ENCODE measurements at regions not wholly inside any gene's neighbourhood (a gene's known extent, or its start where the extent isn't known, plus 50 kb on each side); places are given as distances from the start of the nearest gene placed in this dataset.
"Not testable (repeated sequence)": the region's sequence is repeated elsewhere in the genome, so short reads cannot be mapped to it uniquely, and the experiment has no call there.

DNA sequence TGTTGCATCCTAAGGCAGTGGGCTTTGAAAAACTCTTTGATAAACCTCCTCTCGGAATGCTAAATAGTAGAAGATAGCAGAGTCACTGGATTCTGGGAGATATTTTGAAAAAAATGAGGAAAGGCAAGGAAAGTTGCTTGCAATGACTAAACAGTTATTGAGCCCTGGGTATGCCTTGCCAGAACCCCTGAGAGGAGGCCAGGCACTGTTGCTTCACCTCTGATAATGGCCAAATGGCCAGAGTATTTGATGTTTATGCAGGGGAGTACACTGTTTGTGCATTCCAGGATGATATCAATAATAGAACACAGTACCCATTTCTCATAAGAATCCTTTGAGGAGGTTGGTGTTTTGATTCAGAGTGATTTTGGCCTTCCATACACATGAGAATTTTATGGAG, 935.1 kb upstream of the WWC1 start:
- Mint-ChIP-seq H3K27ac (no peak overlapping the region), H3K36me3 (no peaks in the 10 kb centered on the region), H3K4me3 (no peak overlapping the region), H3K9me3 (no peaks in the 10 kb centered on the region), H3K4me1 (no peaks in the 10 kb centered on the region), H3K27me3 (no peaks in the 10 kb centered on the region)
- DNase-seq = no peak

GRCh38 chr5:167358868-167359492, 932.5 kb upstream of the WWC1 start:
- peaks cover 3% of the 10 kb centered on the region for H3K9me3 Mint-ChIP-seq
- H3K4me1 Mint-ChIP-seq = no peaks in the 10 kb centered on the region
- H3K36me3 Mint-ChIP-seq = no peaks in the 10 kb centered on the region
- DNase-seq = no peak
- H3K4me3 Mint-ChIP-seq = no peak overlapping the region
- no peak overlapping the region for H3K27ac Mint-ChIP-seq
- H3K27me3 Mint-ChIP-seq = no peaks in the 10 kb centered on the region

DNA sequence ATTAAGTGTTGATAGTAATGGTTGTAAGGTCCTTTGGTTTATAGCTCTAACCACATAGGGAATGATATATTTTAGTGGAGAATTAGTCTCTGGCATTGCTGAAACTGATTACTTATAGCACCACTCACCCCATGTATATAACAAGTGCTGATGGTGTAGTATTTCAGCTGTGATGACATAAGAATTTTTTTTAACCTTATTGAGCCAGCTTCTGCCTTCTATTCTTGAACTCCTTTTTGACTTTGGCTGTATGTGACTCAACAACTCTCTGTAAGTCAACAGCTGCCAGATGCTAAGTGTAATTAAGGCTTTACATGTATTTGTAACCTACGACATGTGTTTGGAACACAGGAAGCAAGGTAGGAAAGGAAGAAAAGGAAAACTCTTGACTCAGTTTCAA, 929.6 kb upstream of the WWC1 start:
- H3K36me3 Mint-ChIP-seq = no peaks in the 10 kb centered on the region
- peaks cover 6% of the 10 kb centered on the region for H3K9me3 Mint-ChIP-seq
- no peaks in the 10 kb centered on the region for H3K27me3 Mint-ChIP-seq

DNA sequence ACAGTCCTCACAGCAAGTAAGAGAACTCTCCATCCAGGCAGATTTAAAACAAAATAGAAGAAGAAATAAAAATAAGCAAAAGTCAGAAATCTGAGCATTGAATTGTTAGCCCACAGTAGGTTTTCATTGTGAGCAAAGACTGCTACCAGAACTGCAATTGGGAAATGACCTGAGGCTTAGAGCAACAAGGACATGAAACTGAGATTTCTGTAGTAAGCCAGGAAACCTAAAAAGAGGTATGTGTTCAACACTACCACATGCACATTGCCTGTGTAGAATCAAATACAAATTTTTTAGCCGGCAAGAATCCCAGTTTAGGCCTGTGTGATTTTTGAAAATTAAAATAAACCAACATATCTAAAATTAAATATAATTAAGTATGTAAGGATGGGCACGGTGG, 928.4 kb upstream of the WWC1 start:
- no peaks in the 10 kb centered on the region for H3K4me1 Mint-ChIP-seq
- peaks cover 6% of the 10 kb centered on the region for H3K9me3 Mint-ChIP-seq
- no peaks in the 10 kb centered on the region for H3K36me3 Mint-ChIP-seq
- H3K4me3 Mint-ChIP-seq = no peak overlapping the region
- DNase-seq = no peak
- no peak overlapping the region for H3K27ac Mint-ChIP-seq
- no peaks in the 10 kb centered on the region for H3K27me3 Mint-ChIP-seq

More for the DNA sequence above, 929.6 kb upstream of the WWC1 start:
- DNase-seq = no peak
- no peak overlapping the region for H3K4me3 Mint-ChIP-seq
- no peaks in the 10 kb centered on the region for H3K4me1 Mint-ChIP-seq
- no peak overlapping the region for H3K27ac Mint-ChIP-seq

- Mint-ChIP-seq H3K4me3 (no peak overlapping the region), H3K27ac (no peak overlapping the region), H3K27me3 (no peaks in the 10 kb centered on the region), H3K36me3 (no peaks in the 10 kb centered on the region), H3K9me3 (peaks cover 2% of the 10 kb centered on the region), H3K4me1 (no peaks in the 10 kb centered on the region)
- no peak for DNase-seq
Measured at GRCh38 chr5:167375125-167375524, 916.3 kb upstream of the WWC1 start.

DNA sequence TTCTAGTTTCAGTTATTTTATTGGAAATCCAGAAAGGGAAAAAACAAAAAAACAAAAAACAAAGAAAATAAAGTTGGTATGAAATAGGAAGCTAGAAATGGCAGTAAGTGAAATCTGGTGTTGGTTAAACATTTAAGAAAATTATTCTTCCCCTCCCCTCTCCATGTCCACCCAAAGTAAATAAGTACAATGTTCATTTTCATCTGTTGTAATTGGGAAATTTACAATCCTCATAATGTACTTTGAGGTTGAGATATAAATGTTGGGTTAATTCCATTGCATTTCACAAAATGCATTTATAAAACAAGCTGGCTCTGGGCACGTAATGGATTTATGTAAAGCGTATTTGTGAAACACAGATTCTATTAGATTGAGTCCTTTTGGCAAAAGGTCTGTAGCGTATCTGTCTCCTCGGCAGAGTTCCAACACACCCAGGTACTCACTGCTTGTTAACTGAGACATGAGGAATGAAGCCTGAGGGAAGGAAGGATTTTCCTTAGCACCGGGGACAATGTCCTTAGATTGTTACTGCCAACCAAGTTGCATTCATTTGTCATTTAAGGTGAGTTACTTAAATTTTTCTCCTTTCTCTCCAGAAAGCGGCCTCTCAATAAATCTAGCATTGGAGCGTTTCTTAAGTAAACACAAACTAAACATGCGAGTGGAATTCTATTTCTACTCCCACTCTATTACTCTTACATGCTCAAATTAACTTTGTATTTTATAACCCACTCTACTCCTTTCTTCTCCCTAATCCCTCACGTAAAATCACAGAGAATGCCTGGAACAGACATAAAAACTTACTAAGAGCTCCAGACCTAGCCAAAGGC, 912.3 kb upstream of the WWC1 start:
- DNase-seq = no peak
- Mint-ChIP-seq H3K4me1 (no peaks in the 10 kb centered on the region), H3K27me3 (no peaks in the 10 kb centered on the region), H3K4me3 (no peak overlapping the region), H3K9me3 (peaks cover 2% of the 10 kb centered on the region), H3K27ac (no peak overlapping the region), H3K36me3 (no peaks in the 10 kb centered on the region)

DNA sequence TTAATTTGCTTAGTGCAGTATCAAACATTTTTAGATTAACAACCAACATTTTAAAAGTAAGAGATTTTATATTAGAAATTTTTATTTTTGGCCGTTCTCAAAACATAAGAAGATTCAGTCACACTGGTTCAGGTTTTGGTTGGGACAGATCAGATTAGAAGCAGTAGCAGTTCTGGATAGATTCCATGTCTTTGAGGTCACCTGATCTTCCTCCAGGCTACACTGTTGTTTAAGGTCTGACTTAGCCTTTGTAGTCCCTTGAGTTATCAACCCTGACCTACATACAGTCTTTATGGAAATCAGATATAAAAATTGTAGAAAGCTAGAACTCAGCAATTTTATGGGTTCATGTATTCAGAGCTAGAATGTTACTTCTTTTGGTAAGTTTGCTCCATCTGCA, 910.0 kb upstream of the WWC1 start:
- DNase-seq = no peak
- no peaks in the 10 kb centered on the region for H3K36me3 Mint-ChIP-seq
- H3K9me3 Mint-ChIP-seq = no peaks in the 10 kb centered on the region
- no peaks in the 10 kb centered on the region for H3K27me3 Mint-ChIP-seq
- H3K27ac Mint-ChIP-seq = no peak overlapping the region
- no peak overlapping the region for H3K4me3 Mint-ChIP-seq
- no peaks in the 10 kb centered on the region for H3K4me1 Mint-ChIP-seq

DNA sequence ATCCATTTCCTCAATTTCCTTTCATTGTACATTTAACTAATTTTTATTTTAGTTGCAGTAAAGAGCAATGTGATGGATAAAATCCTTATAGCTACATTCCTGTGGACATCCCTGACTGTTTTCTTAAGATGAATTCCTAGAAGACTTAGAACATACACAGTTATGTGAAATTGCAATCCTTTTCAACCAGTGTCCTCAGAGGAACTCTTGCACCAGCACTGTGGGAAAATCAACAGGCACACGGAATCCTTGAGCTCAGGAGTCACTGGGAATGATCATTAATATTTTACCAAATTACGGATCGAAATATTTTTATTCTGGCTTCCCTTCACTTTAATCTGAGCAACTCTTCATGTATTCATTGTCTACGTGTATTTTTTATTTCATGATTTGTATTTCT, 901.9 kb upstream of the WWC1 start:
- H3K27ac Mint-ChIP-seq = no peak overlapping the region
- H3K9me3 Mint-ChIP-seq = peaks cover 5% of the 10 kb centered on the region
- H3K4me1 Mint-ChIP-seq = no peaks in the 10 kb centered on the region
- H3K36me3 Mint-ChIP-seq = no peaks in the 10 kb centered on the region
- H3K4me3 Mint-ChIP-seq = no peak overlapping the region
- DNase-seq = no peak
- H3K27me3 Mint-ChIP-seq = no peaks in the 10 kb centered on the region

DNA sequence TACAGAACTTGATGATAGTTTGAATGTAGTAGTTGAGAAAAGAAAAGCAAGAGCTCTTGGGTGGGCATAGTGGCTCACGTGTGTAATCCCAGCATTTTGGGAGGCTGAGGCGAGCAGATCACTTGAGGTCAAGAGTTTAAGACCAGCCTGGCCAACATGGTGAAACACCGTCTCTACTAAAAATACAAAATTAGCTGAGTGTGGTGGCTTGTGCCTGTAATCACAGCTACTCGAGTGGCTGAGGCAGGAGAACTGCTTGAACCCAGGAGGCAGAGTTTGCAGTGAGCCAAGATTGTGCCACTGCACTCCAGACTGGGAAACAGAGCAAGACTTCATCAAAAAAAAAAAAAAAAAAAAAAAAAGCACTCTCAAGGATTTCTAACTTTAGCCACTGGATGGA, 900.2 kb upstream of the WWC1 start:
- H3K27me3 Mint-ChIP-seq, H3K27ac Mint-ChIP-seq, H3K4me3 Mint-ChIP-seq, DNase-seq, H3K9me3 Mint-ChIP-seq, H3K4me1 Mint-ChIP-seq, H3K36me3 Mint-ChIP-seq: not testable (repeated sequence)

DNA sequence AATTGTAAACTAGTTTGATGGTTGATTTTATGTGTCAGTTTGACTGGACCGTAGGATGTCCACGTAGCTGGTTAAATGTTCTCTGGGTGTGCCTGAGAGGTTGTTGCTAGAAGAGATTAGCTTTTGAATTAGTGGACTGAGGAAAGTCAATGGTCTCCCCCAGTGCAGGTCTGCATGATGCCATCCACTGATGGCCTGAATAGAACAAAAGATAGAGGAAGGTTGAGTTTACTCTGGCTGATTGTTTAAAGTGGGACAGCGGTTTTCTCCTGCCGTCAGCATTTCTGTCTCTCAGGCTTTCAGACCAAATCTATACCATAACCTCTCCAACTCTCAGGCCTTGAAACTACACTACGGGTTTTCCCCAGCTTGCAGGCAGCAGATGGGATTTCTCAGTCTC, 899.2 kb upstream of the WWC1 start:
- no peaks in the 10 kb centered on the region for H3K36me3 Mint-ChIP-seq
- H3K4me1 Mint-ChIP-seq = no peaks in the 10 kb centered on the region
- no peak for DNase-seq
- no peak overlapping the region for H3K27ac Mint-ChIP-seq
- H3K9me3 Mint-ChIP-seq = peaks cover 9% of the 10 kb centered on the region
- H3K27me3 Mint-ChIP-seq = no peaks in the 10 kb centered on the region
- H3K4me3 Mint-ChIP-seq = no peak overlapping the region

DNA sequence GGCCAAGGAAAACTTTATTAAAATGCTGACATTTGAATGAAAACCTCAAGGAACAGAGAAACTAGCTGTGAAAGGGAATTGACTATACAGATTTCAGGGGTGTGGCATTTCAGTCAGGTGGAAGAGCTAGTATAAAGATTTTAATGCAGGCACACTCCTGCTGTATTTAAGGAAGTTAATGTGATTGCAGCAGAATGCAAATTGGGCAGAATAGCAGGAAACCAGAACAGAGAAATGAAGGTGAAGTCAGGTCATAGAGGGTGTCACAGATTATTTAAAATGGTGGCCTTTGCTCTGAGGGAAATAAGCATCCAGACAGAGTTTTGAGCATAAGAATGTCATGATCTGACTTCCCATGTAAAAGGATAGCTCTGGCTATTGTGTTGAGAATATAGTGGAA, 898.1 kb upstream of the WWC1 start:
- Mint-ChIP-seq H3K27ac (no peak overlapping the region), H3K36me3 (no peaks in the 10 kb centered on the region), H3K4me1 (no peaks in the 10 kb centered on the region), H3K27me3 (no peaks in the 10 kb centered on the region), H3K4me3 (no peak overlapping the region), H3K9me3 (peaks cover 5% of the 10 kb centered on the region)
- no peak for DNase-seq

- H3K27me3 Mint-ChIP-seq = no peaks in the 10 kb centered on the region
- no peaks in the 10 kb centered on the region for H3K9me3 Mint-ChIP-seq
- DNase-seq = no peak
- H3K4me1 Mint-ChIP-seq = no peaks in the 10 kb centered on the region
- H3K27ac Mint-ChIP-seq = no peak overlapping the region
- no peak overlapping the region for H3K4me3 Mint-ChIP-seq
- H3K36me3 Mint-ChIP-seq = no peaks in the 10 kb centered on the region
Measured at GRCh38 chr5:167402671-167403070, 888.8 kb upstream of the WWC1 start.

DNA sequence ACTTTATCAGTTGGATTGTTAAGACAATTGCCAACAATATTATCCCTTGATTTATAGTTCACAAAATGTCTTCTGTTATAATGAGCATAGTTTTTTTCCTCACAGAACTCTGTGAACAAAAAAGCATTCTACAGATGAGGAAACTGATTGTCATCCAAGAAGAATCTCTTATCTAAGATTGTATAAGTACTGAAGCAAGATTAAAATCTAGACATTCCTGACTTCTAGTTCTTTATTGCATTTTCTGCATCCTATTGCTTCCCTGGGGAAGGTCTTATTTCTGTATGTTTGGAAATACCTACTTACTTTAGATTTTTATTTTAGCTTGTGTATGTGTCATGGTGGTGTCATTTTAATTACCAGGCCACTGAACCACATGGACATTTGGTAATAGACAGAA, 884.9 kb upstream of the WWC1 start:
- no peak for DNase-seq
- H3K9me3 Mint-ChIP-seq = no peaks in the 10 kb centered on the region
- H3K4me3 Mint-ChIP-seq = no peak overlapping the region
- H3K4me1 Mint-ChIP-seq = no peaks in the 10 kb centered on the region
- no peaks in the 10 kb centered on the region for H3K27me3 Mint-ChIP-seq
- no peak overlapping the region for H3K27ac Mint-ChIP-seq
- no peaks in the 10 kb centered on the region for H3K36me3 Mint-ChIP-seq

DNA sequence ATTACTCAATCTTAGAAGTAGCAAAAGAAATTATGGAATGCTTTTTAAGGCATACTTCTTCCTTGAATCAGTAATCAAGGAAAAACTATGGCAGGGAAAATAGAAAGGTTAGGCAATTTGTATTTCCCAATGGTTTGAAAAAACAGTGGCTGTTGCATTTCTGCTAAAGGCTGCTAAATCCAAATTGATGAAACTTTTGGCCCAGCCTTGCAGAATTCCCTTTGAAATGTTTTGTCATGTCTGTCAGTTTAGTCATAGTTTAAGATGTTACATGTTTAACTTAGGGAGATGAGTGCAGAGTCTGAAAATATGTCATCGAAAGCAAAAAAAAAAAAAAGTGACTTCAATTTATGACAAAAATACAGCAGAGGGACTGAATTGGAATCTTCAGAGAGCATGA, 878.9 kb upstream of the WWC1 start:
- Mint-ChIP-seq H3K27me3 (no peaks in the 10 kb centered on the region), H3K4me1 (no peaks in the 10 kb centered on the region), H3K9me3 (no peaks in the 10 kb centered on the region), H3K36me3 (no peaks in the 10 kb centered on the region), H3K4me3 (no peak overlapping the region), H3K27ac (no peak overlapping the region)
- DNase-seq = no peak

GRCh38 chr5:167413506-167413905, 877.9 kb upstream of the WWC1 start:
- Mint-ChIP-seq H3K27me3 (no peaks in the 10 kb centered on the region), H3K4me1 (no peaks in the 10 kb centered on the region), H3K36me3 (no peaks in the 10 kb centered on the region), H3K27ac (no peak overlapping the region), H3K9me3 (no peaks in the 10 kb centered on the region), H3K4me3 (no peak overlapping the region)
- no peak for DNase-seq

- H3K4me1 Mint-ChIP-seq = no peaks in the 10 kb centered on the region
- no peaks in the 10 kb centered on the region for H3K9me3 Mint-ChIP-seq
- H3K4me3 Mint-ChIP-seq = no peak overlapping the region
- H3K27ac Mint-ChIP-seq = no peak overlapping the region
- H3K36me3 Mint-ChIP-seq = no peaks in the 10 kb centered on the region
- no peaks in the 10 kb centered on the region for H3K27me3 Mint-ChIP-seq
- no peak for DNase-seq
Measured at GRCh38 chr5:167414611-167415010, 876.8 kb upstream of the WWC1 start.

All from activated naive CD8-positive, alpha-beta T cell treated with anti-CD3 and anti-CD28 coated beads for 36 hours (primary cell).